GM12878 (cell line): ENCODE measurements at regions not wholly inside any gene's neighbourhood (a gene's known extent, or its start where the extent isn't known, plus 50 kb on each side); places are given as distances from the start of the nearest gene placed in this dataset.

Source experiments
- FOS ChIP-seq: IDR thresholded peaks from 3 replicates; pipeline ENCODE4 v1.6.1; 2011; ENCODE audit warnings: borderline replicate concordance; ENCODE audit not compliant: insufficient read length; ENCODE audit errors: extremely low read depth
- FOXK2 ChIP-seq: fragments of 450-650 bp; IDR thresholded peaks from 2 replicates; pipeline ENCODE4 v1.6.1; 2017; ENCODE audit warnings: mild to moderate bottlenecking, moderate library complexity
- MYC ChIP-seq: IDR thresholded peaks from 2 replicates; pipeline ENCODE4 v1.6.1; 2011; ENCODE audit warnings: mild to moderate bottlenecking, low read length, moderate library complexity, inconsistent platforms; ENCODE audit not compliant: insufficient read depth, insufficient replicate concordance, insufficient read length, severe bottlenecking
- RCOR1 ChIP-seq: conservative IDR thresholded peaks from 2 replicates; pipeline ENCODE4 v1.6.1; 2012; ENCODE audit warnings: low read depth, low read length, improper control_type of control experiment
- SMC3 ChIP-seq: IDR thresholded peaks from 2 replicates; pipeline ENCODE4 v1.6.1; 2011; ENCODE audit warnings: low read length, improper control_type of control experiment, borderline replicate concordance
- SREBF1 ChIP-seq: IDR thresholded peaks from 2 replicates; pipeline ENCODE4 v1.6.1; 2012; ENCODE audit warnings: mild to moderate bottlenecking, low read length
- TCF12 ChIP-seq: IDR thresholded peaks from 2 replicates; pipeline ENCODE4 v1.6.1; 2011; ENCODE audit warnings: low read depth, mild to moderate bottlenecking, low read length
- ZSCAN29 ChIP-seq: fragments of 450-650 bp; IDR thresholded peaks from 2 replicates; pipeline ENCODE4 v1.6.1; 2017; ENCODE audit warnings: mild to moderate bottlenecking, moderate library complexity
- ZZZ3 ChIP-seq: IDR thresholded peaks from 2 replicates; pipeline ENCODE4 v1.6.1; 2011; ENCODE audit warnings: low read depth; ENCODE audit not compliant: control insufficient read depth, insufficient read length

DNA sequence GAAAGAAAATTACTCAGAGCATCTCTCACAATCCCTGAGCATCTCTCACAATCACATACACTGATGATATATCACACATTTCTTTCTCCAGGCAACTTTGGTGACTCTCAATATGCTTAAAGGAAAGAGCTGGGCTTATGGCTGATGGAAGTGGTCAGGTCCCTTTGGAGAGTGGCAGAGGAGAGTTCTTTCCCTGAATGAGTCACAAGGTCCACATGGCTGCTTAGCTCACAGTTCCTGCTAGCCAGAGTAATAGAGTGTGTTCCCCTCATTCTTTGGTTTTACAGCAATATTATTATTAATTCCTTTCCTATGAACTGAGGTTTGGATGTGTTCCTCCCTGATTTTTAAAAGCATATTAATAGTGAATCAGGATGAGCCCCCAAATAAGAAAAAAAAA lies 287.4 kb downstream of the C7orf25 start:
- TF ChIP-seq FOS (no peak), FOXK2 (no peak), SMC3 (no peak), SREBF1 (no peak), ZSCAN29 (no peak), TCF12 (no peak), ZZZ3 (no peak), RCOR1 (no peak), MYC (no peak)
